ENCODE measurements at regions not wholly inside any gene's neighbourhood (a gene's known extent, or its start where the extent isn't known, plus 50 kb on each side); places are given as distances from the start of the nearest gene placed in this dataset.

DNA sequence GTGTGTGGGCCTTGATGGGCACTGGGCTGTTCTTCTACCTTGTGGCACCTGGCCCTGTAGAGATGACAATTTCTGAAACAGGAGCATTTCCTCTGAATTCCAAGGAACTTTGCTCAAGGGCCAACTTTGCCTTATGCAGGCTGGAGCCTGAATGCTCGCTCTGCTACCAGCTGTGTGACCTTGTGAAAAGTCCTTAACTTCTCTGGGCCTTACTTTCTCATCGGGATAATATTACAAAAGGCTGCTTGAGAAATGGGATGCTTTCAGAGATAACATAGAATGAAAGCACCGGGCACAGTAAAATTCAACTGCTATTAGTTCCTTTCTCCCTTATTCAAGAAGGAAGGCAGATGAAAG, 58.8 kb downstream of the GADD45G start:
- peaks cover 12 to 30% of the 10 kb centered on the region in 2 donors for H3K4me1 ChIP-seq
- DNase-seq (ENCODE audit: low spot score in 2 of 2) = no peak
- no peak overlapping the region for H3K4me3 ChIP-seq
- no peaks in the 10 kb centered on the region for H3K36me3 ChIP-seq
- intact Hi-C loops (cut with DNase I; ENCODE audit: low total_unique reads) = no loop called here
- TF ChIP-seq POLR2AphosphoS5 (IDR thresholded peaks at IDR 0.05) (no peak), POLR2A (IDR thresholded peaks at IDR 0.05) (no peak)
- TF ChIP-seq, protein P1, sequence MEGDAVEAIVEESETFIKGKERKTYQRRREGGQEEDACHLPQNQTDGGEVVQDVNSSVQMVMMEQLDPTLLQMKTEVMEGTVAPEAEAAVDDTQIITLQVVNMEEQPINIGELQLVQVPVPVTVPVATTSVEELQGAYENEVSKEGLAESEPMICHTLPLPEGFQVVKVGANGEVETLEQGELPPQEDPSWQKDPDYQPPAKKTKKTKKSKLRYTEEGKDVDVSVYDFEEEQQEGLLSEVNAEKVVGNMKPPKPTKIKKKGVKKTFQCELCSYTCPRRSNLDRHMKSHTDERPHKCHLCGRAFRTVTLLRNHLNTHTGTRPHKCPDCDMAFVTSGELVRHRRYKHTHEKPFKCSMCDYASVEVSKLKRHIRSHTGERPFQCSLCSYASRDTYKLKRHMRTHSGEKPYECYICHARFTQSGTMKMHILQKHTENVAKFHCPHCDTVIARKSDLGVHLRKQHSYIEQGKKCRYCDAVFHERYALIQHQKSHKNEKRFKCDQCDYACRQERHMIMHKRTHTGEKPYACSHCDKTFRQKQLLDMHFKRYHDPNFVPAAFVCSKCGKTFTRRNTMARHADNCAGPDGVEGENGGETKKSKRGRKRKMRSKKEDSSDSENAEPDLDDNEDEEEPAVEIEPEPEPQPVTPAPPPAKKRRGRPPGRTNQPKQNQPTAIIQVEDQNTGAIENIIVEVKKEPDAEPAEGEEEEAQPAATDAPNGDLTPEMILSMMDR (IDR thresholded peaks at IDR 0.05) = no peak
- no peaks in the 10 kb centered on the region for H3K9me3 ChIP-seq
- H3K27me3 ChIP-seq = no peaks in the 10 kb centered on the region
- H3K27ac ChIP-seq = peak overlapping the region; percentile 81 to 90

DNA sequence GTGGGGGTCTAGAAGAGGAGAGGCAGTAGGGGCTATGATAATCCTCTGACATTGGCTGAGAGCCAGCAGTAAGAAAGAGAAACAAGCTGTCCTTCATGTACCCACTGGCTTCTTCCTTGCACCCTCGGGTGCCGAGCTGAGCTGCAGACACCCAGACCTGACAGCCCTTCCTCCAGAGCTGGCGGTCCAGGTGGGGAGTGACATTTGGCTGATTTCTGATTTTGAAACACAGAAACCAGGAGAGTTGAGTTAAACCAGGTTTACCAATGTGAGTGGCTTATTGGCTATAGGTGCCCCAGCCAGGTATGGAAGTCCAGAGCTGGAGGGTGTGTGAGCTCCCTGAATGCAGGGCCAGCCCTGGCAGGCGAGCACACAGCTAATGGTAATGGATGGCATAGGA, 59.2 kb downstream of the GADD45G start:
- Histone ChIP-seq H3K4me3 (no peak overlapping the region), H3K36me3 (no peaks in the 10 kb centered on the region), H3K9me3 (no peaks in the 10 kb centered on the region), H3K4me1 (peaks cover 12 to 30% of the 10 kb centered on the region in 2 donors), H3K27me3 (no peaks in the 10 kb centered on the region), H3K27ac (peak overlapping the region; percentile 81 to 90)
- intact Hi-C loops (cut with DNase I; ENCODE audit: low total_unique reads) = no loop called here
- DNase-seq (ENCODE audit: low spot score in 2 of 2) = no peak
- TF ChIP-seq POLR2A (IDR thresholded peaks at IDR 0.05) = no peak
- no peak for TF ChIP-seq POLR2AphosphoS5 (IDR thresholded peaks at IDR 0.05)
- TF ChIP-seq, protein P1 (IDR thresholded peaks at IDR 0.05) = no peak

DNA sequence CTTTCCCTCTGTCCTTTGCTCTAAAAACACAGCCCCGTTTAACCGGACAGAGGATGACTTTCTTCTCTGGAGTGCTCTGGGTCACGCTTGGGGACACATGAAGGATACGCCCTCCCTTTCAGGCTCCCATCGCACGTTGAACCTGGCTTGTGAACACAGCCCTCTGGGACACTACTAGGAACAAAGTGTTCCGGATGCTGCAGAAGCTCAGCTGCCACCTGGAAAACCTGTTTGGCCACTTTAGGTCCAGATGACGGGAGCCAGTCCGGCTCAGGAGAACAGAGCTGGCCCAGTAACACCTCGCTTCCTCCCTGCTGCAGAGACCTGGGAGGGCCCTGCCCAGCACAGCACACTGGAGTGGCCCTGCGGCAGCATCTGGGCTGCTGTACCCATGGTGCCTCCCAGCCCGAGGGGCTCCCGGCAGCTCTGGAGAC, 60.1 kb downstream of the GADD45G start:
- no peaks in the 10 kb centered on the region for H3K36me3 ChIP-seq
- H3K9me3 ChIP-seq = no peaks in the 10 kb centered on the region
- DNase-seq (ENCODE audit: low spot score in 2 of 2) = peak; percentile 89 to 93
- H3K4me1 ChIP-seq = peaks cover 12 to 30% of the 10 kb centered on the region in 2 donors
- intact Hi-C loops (cut with DNase I; ENCODE audit: low total_unique reads) = no loop called here
- H3K27ac ChIP-seq = peak overlapping the region; percentile 81 to 90
- peak; percentile 62 to 92 (median 69) for TF ChIP-seq POLR2AphosphoS5 (IDR thresholded peaks at IDR 0.05)
- TF ChIP-seq, protein P1 (IDR thresholded peaks at IDR 0.05) = no peak
- no peak for TF ChIP-seq POLR2A (IDR thresholded peaks at IDR 0.05)
- no peaks in the 10 kb centered on the region for H3K27me3 ChIP-seq
- H3K4me3 ChIP-seq = no peak overlapping the region

DNA sequence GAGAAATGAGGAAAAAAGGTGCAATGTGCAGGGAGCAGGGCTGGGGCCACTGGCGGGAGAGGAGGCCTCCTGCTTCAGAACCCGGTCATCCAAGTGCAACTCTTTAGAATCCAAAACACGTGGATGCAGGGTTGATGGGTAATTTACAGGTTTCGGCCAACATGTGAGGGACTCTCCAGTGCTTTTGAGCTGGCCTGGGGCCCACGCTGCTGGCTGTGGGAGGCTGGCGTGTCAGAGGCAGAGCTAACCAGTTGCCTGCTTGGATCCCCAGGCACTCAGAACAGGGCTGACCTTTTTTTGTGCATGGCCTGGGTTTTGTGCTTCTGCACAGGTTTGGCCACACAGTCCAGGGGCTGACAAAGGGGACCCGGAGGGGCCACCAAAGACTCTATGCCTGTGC, 61.6 kb downstream of the GADD45G start:
- intact Hi-C loops (cut with DNase I; ENCODE audit: low total_unique reads) = no loop called here
- Histone ChIP-seq H3K27me3 (no peaks in the 10 kb centered on the region), H3K4me1 (peaks cover 10 to 21% of the 10 kb centered on the region in 2 donors), H3K27ac (peak overlapping the region in 1 of 2 donors; percentile 12), H3K9me3 (no peaks in the 10 kb centered on the region), H3K36me3 (no peaks in the 10 kb centered on the region), H3K4me3 (no peak overlapping the region)
- TF ChIP-seq POLR2A (IDR thresholded peaks at IDR 0.05) (no peak), POLR2AphosphoS5 (IDR thresholded peaks at IDR 0.05) (no peak)
- TF ChIP-seq, protein P1 (IDR thresholded peaks at IDR 0.05) = no peak
- no peak for DNase-seq (ENCODE audit: low spot score in 2 of 2)

DNA sequence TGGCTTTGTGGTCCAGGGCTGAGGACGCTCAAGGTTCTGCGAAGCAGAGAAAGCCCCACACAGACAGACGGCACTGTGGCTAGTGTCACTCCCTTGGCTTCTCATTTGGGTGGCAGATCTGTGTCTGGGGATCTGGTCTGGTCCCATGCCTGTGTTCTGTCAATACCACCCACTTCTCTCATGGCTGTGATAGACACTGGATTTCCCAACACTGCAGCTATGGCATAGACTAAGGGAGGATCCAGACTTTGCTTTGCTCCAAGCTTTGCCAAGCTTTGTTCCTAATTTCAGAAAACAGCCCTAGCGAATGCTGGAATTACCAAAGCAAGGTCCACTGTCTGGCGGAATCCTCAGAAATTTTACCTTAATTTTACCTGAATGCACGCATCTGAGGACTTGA, 62.1 kb downstream of the GADD45G start:
- Histone ChIP-seq H3K27ac (peak overlapping the region; percentile 0 to 31), H3K27me3 (no peaks in the 10 kb centered on the region), H3K4me3 (no peak overlapping the region), H3K36me3 (no peaks in the 10 kb centered on the region), H3K9me3 (no peaks in the 10 kb centered on the region), H3K4me1 (peaks cover 8 to 17% of the 10 kb centered on the region in 2 donors)
- intact Hi-C loops (cut with DNase I; ENCODE audit: low total_unique reads) = no loop called here
- no peak for DNase-seq (ENCODE audit: low spot score in 2 of 2)
- TF ChIP-seq POLR2AphosphoS5 (IDR thresholded peaks at IDR 0.05) (no peak), POLR2A (IDR thresholded peaks at IDR 0.05) (no peak)
- TF ChIP-seq, protein P1 (IDR thresholded peaks at IDR 0.05) = no peak

Data from breast epithelium (tissue), 4 donors.